ENCODE measurements at regions not wholly inside any gene's neighbourhood (a gene's known extent, or its start where the extent isn't known, plus 50 kb on each side); places are given as distances from the start of the nearest gene placed in this dataset.

DNA sequence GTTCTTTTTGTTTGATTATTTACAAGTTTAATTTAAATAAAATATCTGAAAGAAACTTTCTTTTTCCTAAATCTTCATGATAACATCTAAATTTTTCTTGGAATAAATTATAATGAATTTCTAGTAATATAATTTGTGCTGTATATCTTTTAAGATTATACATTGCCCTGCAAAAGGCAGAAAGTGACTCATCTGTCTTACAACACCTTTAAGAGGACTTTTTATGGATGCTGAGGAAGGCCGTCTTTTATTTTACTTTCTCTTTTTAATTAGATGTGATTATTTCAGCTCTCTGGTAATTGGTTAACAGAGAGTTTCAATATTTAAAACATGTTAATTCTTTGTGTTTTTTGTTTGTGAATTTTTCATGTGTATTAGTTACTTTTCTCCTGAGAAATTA, 598.4 kb downstream of the RPL10L start:
- intact Hi-C loops (cut with micrococcal nuclease) = no loop called here
- Mint-ChIP-seq H3K9me3 (no peaks in the 10 kb centered on the region), H3K36me3 (ENCODE audit: low read depth) (no peaks in the 10 kb centered on the region), H3K4me3 (no peak overlapping the region), H3K4me1 (ENCODE audit: low read depth) (no peaks in the 10 kb centered on the region), H3K27ac (no peak overlapping the region), H3K27me3 (no peaks in the 10 kb centered on the region)

DNA sequence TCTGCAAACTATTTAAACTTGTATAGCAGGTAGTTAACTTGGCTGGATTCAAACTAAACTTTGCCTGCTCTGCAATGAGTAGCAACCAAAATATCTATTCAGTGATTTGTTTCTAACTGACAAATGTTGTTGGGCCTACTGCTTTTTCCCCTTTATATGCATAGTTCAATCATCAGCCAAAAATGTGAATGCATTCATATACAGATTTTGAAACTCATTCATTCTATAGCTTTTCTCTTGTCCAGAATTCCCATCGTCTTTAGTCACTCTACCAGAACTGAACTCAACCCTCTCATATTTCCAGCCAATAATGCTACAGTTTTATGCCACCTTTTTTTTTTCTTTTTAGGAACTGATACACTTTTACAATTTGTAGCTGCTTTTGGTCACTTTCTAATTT, 599.8 kb downstream of the RPL10L start:
- no peak overlapping the region for H3K4me3 Mint-ChIP-seq
- H3K36me3 Mint-ChIP-seq (ENCODE audit: low read depth) = no peaks in the 10 kb centered on the region
- H3K4me1 Mint-ChIP-seq (ENCODE audit: low read depth) = no peaks in the 10 kb centered on the region
- intact Hi-C loops (cut with micrococcal nuclease) = no loop called here
- H3K27me3 Mint-ChIP-seq = no peaks in the 10 kb centered on the region
- no peak overlapping the region for H3K27ac Mint-ChIP-seq
- no peaks in the 10 kb centered on the region for H3K9me3 Mint-ChIP-seq

DNA sequence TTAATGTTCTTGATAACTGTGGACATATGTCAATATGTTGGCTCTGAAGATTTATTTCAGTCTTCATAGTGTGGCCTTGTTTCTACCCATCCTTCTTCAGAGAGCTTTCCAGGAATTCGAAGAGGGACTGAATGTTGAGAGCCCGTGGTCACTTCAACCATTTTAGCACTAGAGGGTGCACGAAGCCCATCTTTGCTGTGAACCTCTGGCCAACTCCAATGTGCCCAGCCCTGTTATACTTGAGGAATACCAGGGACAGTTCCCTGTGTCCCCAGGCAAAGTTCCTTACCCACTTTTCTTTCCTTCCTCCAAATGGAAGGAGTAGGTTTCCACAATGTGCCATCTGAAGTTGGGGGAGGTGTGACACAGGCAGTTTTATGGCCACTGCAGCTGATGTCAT, 603.5 kb downstream of the RPL10L start:
- no peaks in the 10 kb centered on the region for H3K27me3 Mint-ChIP-seq
- intact Hi-C loops (cut with micrococcal nuclease) = no loop called here
- no peaks in the 10 kb centered on the region for H3K9me3 Mint-ChIP-seq
- H3K36me3 Mint-ChIP-seq (ENCODE audit: low read depth) = no peaks in the 10 kb centered on the region
- H3K4me1 Mint-ChIP-seq (ENCODE audit: low read depth) = no peaks in the 10 kb centered on the region
- no peak overlapping the region for H3K27ac Mint-ChIP-seq
- H3K4me3 Mint-ChIP-seq = no peak overlapping the region

DNA sequence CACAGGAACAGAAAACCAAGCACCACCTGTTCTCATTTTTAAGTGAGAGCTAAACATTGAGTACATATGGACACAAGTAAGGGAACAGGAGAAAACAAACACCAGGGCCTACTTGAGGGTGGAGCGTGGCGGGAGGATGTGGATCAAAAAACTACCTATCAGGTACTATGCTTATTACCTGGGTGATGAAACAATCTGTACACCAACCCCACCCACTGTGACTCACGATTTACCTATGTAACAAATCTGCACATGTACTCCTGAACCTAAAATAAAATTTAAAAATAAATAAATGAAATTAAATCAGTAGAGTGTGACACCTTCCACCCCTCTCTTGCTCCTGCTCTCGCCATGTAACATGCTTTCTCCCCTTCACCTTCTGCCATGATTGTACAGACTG, 615.5 kb downstream of the RPL10L start:
- Mint-ChIP-seq H3K4me3 (no peak overlapping the region), H3K36me3 (ENCODE audit: low read depth) (no peaks in the 10 kb centered on the region), H3K4me1 (ENCODE audit: low read depth) (no peaks in the 10 kb centered on the region), H3K27ac (no peak overlapping the region), H3K27me3 (no peaks in the 10 kb centered on the region), H3K9me3 (no peaks in the 10 kb centered on the region)
- intact Hi-C loops (cut with micrococcal nuclease) = no loop called here

DNA sequence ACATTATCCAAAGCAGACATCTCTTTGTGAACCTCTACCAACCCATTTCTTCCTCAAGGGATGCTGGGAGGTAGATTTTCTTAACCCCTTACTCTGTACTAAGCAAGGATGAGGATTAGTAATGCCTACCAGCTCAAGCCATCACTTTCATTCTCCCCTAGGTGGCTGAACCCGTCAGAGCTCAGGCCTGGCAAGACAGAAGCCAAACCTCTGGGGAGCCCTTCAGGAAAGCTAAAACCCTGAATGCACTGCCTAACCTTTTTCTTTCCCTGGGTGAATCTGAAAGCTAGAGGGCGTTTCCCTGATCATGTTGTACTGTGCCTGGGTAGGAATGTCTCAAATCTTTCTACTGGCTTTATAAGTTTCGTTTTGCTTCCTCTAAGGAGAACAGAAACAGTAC, 617.3 kb downstream of the RPL10L start:
- no peaks in the 10 kb centered on the region for H3K9me3 Mint-ChIP-seq
- H3K4me1 Mint-ChIP-seq (ENCODE audit: low read depth) = no peaks in the 10 kb centered on the region
- no peaks in the 10 kb centered on the region for H3K36me3 Mint-ChIP-seq (ENCODE audit: low read depth)
- no peak overlapping the region for H3K27ac Mint-ChIP-seq
- no peak overlapping the region for H3K4me3 Mint-ChIP-seq
- intact Hi-C loops (cut with micrococcal nuclease) = no loop called here
- H3K27me3 Mint-ChIP-seq = no peaks in the 10 kb centered on the region

DNA sequence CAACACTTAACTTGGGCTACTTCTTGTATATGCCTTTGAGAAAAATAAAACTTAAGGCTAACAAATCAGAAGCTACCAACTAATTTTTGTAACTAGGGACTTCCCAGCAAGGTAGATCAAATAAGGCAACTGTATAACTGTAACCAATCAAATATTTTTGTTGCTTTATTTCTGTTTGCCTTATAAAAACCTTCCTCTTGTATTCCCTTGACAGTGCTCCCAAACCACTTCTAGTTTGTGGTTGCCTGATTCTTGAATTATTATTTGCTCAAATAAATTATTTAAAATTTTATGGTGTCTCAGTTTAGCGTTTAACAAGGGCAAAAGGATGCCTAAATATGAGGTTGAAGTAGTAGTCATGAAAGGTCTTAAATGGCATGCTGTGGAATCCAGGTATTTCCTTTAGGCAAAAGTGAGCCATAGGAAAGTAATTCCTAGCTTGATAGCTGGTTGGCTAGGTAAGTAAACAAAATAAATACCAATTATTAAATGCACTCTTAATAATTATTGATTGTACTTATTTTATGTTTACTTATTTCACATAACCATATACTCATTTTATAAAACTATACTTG, 632.6 kb downstream of the RPL10L start:
- intact Hi-C loops (cut with micrococcal nuclease) = no loop called here
- Mint-ChIP-seq H3K36me3 (ENCODE audit: low read depth) (no peaks in the 10 kb centered on the region), H3K27me3 (no peaks in the 10 kb centered on the region), H3K4me1 (ENCODE audit: low read depth) (no peaks in the 10 kb centered on the region), H3K9me3 (peaks cover 39% of the 10 kb centered on the region), H3K4me3 (no peak overlapping the region), H3K27ac (no peak overlapping the region)

DNA sequence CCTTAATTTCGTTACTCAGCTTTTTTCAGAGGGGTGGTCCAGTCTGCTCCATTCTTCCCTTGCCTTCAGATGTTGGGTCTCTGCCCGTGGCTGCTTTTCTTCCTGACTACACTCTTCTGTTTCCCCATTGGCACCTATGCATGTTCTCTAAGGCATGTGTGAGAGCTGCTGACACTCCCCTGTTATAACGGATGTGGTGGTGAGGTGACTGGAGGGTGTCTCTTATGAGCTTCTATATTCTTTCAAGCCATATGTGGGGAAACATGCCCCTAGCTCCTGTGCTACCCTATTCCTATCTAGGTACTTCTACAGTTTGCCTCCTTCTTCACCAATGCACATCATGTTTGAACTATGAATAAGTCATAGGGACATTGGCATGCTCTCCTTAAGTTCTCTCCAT, 643.2 kb downstream of the RPL10L start:
- Mint-ChIP-seq H3K36me3 (ENCODE audit: low read depth) (no peaks in the 10 kb centered on the region), H3K27me3 (no peaks in the 10 kb centered on the region), H3K9me3 (peaks cover 42% of the 10 kb centered on the region), H3K4me1 (ENCODE audit: low read depth) (no peaks in the 10 kb centered on the region), H3K27ac (no peak overlapping the region), H3K4me3 (no peak overlapping the region)
- intact Hi-C loops (cut with micrococcal nuclease) = no loop called here

DNA sequence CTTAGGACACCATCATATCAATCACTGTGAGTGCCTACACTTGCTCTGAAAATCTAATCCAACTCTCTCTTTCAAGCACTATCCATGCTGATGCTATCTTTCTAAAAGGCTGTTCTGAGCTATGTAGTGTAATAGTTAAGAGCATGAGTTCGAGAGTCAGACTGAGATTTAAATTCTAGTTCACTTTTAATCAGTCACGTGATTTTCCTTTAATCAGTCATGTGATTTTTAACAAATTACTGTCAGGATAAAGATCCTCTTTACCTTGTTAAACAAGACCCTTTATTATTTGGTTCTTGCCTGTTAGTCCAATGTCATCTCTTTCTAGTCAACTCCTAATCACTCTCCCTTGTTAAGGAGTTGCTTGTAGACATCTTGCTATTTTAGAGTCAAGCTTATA, 653.0 kb downstream of the RPL10L start:
- Mint-ChIP-seq H3K27me3 (no peaks in the 10 kb centered on the region), H3K36me3 (ENCODE audit: low read depth) (no peaks in the 10 kb centered on the region), H3K4me1 (ENCODE audit: low read depth) (no peaks in the 10 kb centered on the region), H3K4me3 (no peak overlapping the region), H3K27ac (no peak overlapping the region), H3K9me3 (peaks cover 9% of the 10 kb centered on the region)
- intact Hi-C loops (cut with micrococcal nuclease) = no loop called here

DNA sequence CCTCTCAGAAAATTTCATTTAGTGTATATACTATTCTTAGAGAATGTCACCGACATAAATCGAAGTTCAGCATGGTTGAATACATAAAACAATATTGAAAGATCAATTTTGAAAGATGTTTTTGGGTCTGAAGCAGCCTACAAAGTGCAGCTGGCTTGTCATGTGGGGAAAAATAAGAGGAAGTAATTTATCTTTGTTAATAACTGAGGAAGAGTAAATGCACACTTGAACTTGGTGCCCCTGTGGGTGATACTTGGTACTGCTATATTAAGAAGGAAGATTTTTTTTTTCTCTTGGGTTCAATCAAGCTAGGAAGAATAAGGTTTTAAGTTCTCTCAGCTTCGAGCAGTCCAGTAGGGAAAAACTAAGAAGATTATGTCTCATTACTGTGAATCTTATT, 661.3 kb downstream of the RPL10L start:
- no peaks in the 10 kb centered on the region for H3K27me3 Mint-ChIP-seq
- no peaks in the 10 kb centered on the region for H3K36me3 Mint-ChIP-seq (ENCODE audit: low read depth)
- H3K4me3 Mint-ChIP-seq = no peak overlapping the region
- H3K9me3 Mint-ChIP-seq = peaks cover 8% of the 10 kb centered on the region
- H3K4me1 Mint-ChIP-seq (ENCODE audit: low read depth) = no peaks in the 10 kb centered on the region
- intact Hi-C loops (cut with micrococcal nuclease) = no loop called here
- H3K27ac Mint-ChIP-seq = no peak overlapping the region

DNA sequence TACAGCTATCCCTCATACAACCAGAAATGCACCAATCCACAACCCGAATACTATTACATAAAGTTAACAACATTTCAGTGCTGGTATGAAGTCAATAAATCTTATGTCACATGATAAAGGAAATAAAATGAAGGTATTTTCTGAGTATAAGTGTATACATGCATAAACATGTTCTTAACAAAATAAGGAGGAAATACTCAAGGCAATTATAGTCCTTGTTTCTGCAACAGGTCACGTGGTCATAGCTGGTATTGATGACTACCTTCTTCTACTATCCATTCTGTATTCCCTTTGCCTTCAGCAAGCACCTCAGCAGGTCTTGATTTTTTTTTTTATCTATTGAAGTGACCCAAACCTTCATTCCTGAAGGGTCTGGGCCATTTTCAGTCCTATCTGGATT, 675.6 kb downstream of the RPL10L start:
- H3K27me3 Mint-ChIP-seq = no peaks in the 10 kb centered on the region
- H3K4me3 Mint-ChIP-seq = no peak overlapping the region
- H3K9me3 Mint-ChIP-seq = peaks cover 8% of the 10 kb centered on the region
- intact Hi-C loops (cut with micrococcal nuclease) = no loop called here
- no peaks in the 10 kb centered on the region for H3K4me1 Mint-ChIP-seq (ENCODE audit: low read depth)
- no peaks in the 10 kb centered on the region for H3K36me3 Mint-ChIP-seq (ENCODE audit: low read depth)
- no peak overlapping the region for H3K27ac Mint-ChIP-seq

DNA sequence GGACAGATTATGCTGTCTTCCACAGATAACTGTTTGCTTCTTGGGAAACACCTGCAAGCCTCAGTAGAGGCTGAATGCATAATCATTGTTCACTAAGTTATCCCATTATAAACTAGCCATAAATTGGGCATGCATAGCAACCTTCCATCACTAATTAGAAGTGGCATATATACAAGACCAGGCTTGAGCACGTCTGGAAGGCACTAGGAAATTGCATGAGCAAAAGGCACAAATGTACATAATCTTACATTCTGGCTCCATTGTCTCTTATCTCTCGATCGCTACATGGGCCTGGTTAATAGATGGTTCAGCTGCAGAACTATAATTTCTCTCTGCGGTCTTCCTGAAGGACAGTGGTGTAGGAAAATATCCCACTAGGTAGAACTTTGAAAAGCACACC, 679.2 kb downstream of the RPL10L start:
- no peaks in the 10 kb centered on the region for H3K27me3 Mint-ChIP-seq
- no peaks in the 10 kb centered on the region for H3K36me3 Mint-ChIP-seq (ENCODE audit: low read depth)
- no peak overlapping the region for H3K27ac Mint-ChIP-seq
- peaks cover 17% of the 10 kb centered on the region for H3K9me3 Mint-ChIP-seq
- intact Hi-C loops (cut with micrococcal nuclease) = no loop called here
- no peaks in the 10 kb centered on the region for H3K4me1 Mint-ChIP-seq (ENCODE audit: low read depth)
- H3K4me3 Mint-ChIP-seq = no peak overlapping the region

DNA sequence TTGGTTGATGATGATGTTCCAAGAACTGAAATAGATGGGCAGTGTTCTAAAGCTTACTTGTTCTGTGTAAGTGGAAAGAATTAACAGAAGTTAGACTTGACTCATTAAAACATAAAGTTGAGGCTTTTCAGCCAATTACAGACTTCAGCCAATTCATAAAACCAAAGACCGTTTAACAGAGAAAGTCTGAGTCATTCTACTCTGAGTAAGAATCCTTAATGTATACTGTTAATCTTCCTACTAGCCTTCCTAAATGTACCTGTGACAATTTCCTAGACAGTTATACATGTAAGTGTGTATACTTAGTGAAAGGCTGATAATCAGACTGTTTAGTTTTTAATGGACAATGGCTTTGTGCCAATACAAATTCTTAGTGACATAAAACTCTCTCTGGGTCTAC, 681.0 kb downstream of the RPL10L start:
- H3K27ac Mint-ChIP-seq = no peak overlapping the region
- H3K27me3 Mint-ChIP-seq = no peaks in the 10 kb centered on the region
- peaks cover 24% of the 10 kb centered on the region for H3K9me3 Mint-ChIP-seq
- H3K36me3 Mint-ChIP-seq (ENCODE audit: low read depth) = no peaks in the 10 kb centered on the region
- H3K4me1 Mint-ChIP-seq (ENCODE audit: low read depth) = no peaks in the 10 kb centered on the region
- no peak overlapping the region for H3K4me3 Mint-ChIP-seq
- intact Hi-C loops (cut with micrococcal nuclease) = no loop called here

DNA sequence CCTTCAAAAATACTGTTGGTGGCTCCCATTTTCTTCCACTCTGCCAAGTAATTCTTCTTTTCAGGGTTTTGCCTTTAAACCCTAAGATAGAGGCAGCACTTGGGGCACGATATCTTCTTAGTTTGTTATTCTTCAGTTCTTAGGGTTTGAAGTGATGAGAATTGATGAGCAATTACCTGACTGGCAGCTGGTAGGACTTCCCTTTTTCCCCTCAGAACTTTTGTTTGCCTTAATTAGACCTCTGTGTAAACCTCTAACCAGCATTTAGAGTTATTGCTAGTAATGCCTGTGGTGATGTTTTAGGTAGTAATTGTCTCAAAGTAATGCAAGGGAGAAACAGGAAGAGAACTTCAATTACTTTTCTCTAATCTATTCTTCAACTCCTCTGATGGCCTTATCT, 683.5 kb downstream of the RPL10L start:
- intact Hi-C loops (cut with micrococcal nuclease) = no loop called here
- peaks cover 24% of the 10 kb centered on the region for H3K9me3 Mint-ChIP-seq
- no peak overlapping the region for H3K4me3 Mint-ChIP-seq
- no peaks in the 10 kb centered on the region for H3K4me1 Mint-ChIP-seq (ENCODE audit: low read depth)
- no peaks in the 10 kb centered on the region for H3K27me3 Mint-ChIP-seq
- H3K27ac Mint-ChIP-seq = no peak overlapping the region
- H3K36me3 Mint-ChIP-seq (ENCODE audit: low read depth) = no peaks in the 10 kb centered on the region

DNA sequence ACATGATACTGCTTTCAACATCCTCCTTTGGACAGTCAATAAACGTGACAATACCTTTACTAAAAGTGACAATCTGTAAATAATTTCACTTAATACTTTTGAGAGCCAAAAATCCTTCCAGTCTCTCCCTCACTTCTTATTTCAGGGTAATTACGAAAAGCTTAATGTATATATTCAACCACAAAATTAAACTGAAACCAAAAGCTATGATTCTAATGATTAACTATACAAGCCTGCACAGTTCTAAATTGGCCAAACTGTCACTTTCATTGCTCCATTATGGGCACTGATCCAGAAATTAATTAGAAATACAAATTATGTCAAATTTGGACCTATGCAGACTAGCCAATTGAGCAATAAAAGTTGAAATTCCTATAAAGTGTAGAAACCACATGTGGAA, 696.5 kb upstream of the MIS18BP1 start:
- Mint-ChIP-seq H3K36me3 (ENCODE audit: low read depth) (no peaks in the 10 kb centered on the region), H3K27ac (no peak overlapping the region), H3K27me3 (no peaks in the 10 kb centered on the region), H3K4me3 (no peak overlapping the region), H3K4me1 (ENCODE audit: low read depth) (no peaks in the 10 kb centered on the region), H3K9me3 (no peaks in the 10 kb centered on the region)
- intact Hi-C loops (cut with micrococcal nuclease) = no loop called here

DNA sequence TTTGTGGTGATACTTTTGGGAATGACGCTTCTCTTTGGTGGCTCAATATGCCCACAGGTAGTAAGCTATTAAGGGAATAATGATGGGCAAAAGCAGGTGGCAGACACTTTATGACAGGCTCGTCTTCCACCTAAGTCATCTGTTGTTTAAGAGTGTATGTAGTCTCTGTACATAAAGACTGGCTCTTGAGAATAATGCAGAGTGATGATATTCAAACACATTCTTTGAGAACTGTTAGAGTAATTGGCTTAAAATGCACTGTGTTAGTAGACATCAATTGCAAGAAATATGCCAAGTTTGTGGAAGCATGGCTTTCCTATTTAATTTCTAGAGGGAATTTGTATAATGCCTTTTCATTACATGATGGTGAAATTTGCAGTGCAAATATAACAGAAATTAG, 694.8 kb upstream of the MIS18BP1 start:
- H3K36me3 Mint-ChIP-seq (ENCODE audit: low read depth) = no peaks in the 10 kb centered on the region
- no peak overlapping the region for H3K4me3 Mint-ChIP-seq
- H3K4me1 Mint-ChIP-seq (ENCODE audit: low read depth) = no peaks in the 10 kb centered on the region
- intact Hi-C loops (cut with micrococcal nuclease) = no loop called here
- H3K27me3 Mint-ChIP-seq = no peaks in the 10 kb centered on the region
- no peaks in the 10 kb centered on the region for H3K9me3 Mint-ChIP-seq
- no peak overlapping the region for H3K27ac Mint-ChIP-seq
